ENCODE measurements at regions not wholly inside any gene's neighbourhood (a gene's known extent, or its start where the extent isn't known, plus 50 kb on each side); places are given as distances from the start of the nearest gene placed in this dataset.
"Not testable (repeated sequence)": the region's sequence is repeated elsewhere in the genome, so short reads cannot be mapped to it uniquely, and the experiment has no call there.

GRCh38 chr3:104347291-104347690 is 1019.4 kb upstream of the ALCAM start:
- no peak for DNase-seq

- DNase-seq = no peak
Observed at GRCh38 chr3:104349836-104350235, 1016.9 kb upstream of the ALCAM start.

GRCh38 chr3:104353951-104354350 is 1012.8 kb upstream of the ALCAM start:
- DNase-seq = no peak

GRCh38 chr3:104359546-104359945 is 1007.2 kb upstream of the ALCAM start:
- DNase-seq = no peak

- DNase-seq = no peak
Observed at GRCh38 chr3:104360038-104360437, 1006.7 kb upstream of the ALCAM start.

- not testable (repeated sequence) for DNase-seq
Observed at GRCh38 chr3:104361748-104362147, 1005.0 kb upstream of the ALCAM start.

GRCh38 chr3:104362319-104362718 is 1004.4 kb upstream of the ALCAM start:
- no peak for DNase-seq

- DNase-seq = no peak
Observed at GRCh38 chr3:104367000-104367399, 999.7 kb upstream of the ALCAM start.

GRCh38 chr3:104368760-104369159 is 997.9 kb upstream of the ALCAM start:
- DNase-seq = no peak

GRCh38 chr3:104385421-104385820 is 981.3 kb upstream of the ALCAM start:
- peak; percentile 39 for DNase-seq

GRCh38 chr3:104388619-104389018 is 978.1 kb upstream of the ALCAM start:
- no peak for DNase-seq

- peak; percentile 48 for DNase-seq
Observed at GRCh38 chr3:104392327-104392726, 974.4 kb upstream of the ALCAM start.

- no peak for DNase-seq
Observed at GRCh38 chr3:104396974-104397669, 969.6 kb upstream of the ALCAM start.

GRCh38 chr3:104397713-104398112 is 969.0 kb upstream of the ALCAM start:
- no peak for DNase-seq

GRCh38 chr3:104402902-104403301 is 963.8 kb upstream of the ALCAM start:
- DNase-seq = no peak

- peak; percentile 44 for DNase-seq
Observed at GRCh38 chr3:104411757-104412156, 955.0 kb upstream of the ALCAM start.

GRCh38 chr3:104412608-104413580 is 953.8 kb upstream of the ALCAM start:
- no peak for DNase-seq

GRCh38 chr3:104428337-104428925 is 938.3 kb upstream of the ALCAM start:
- DNase-seq = no peak

- DNase-seq = no peak
Observed at GRCh38 chr3:104429727-104430126, 937.0 kb upstream of the ALCAM start.

- peak; percentile 19 for DNase-seq
Observed at GRCh38 chr3:104436506-104436905, 930.2 kb upstream of the ALCAM start.

GRCh38 chr3:104437131-104437750 is 929.5 kb upstream of the ALCAM start:
- peak; percentile 94 for DNase-seq

- DNase-seq = peak; percentile 28
Observed at GRCh38 chr3:104437891-104438290, 928.8 kb upstream of the ALCAM start.

GRCh38 chr3:104438706-104439105 is 928.0 kb upstream of the ALCAM start:
- peak; percentile 79 for DNase-seq

Data from NCI-H82 (cell line).